ENCODE measurements at regions not wholly inside any gene's neighbourhood (a gene's known extent, or its start where the extent isn't known, plus 50 kb on each side); places are given as distances from the start of the nearest gene placed in this dataset.

GRCh38 chr4:19406789-19407188, 844.9 kb upstream of the SLIT2 start:
- no peak overlapping the region for H2AK5ac ChIP-seq (ENCODE audit: low read length, severe bottlenecking)
- no peak for DNase-seq

GRCh38 chr4:19403786-19404370, 847.8 kb upstream of the SLIT2 start:
- no peak overlapping the region for H4K8ac ChIP-seq (ENCODE audit: low read length)
- no peak overlapping the region for H2AK5ac ChIP-seq (ENCODE audit: low read length, severe bottlenecking)
- no peaks in the 10 kb centered on the region for H3K9me3 ChIP-seq (ENCODE audit: control insufficient read depth, low read length)
- no peak overlapping the region for H3K27ac ChIP-seq (ENCODE audit: low read length, poor library complexity, severe bottlenecking)
- no peak overlapping the region for H3K18ac ChIP-seq (ENCODE audit: low read depth in 1 of 2, low read length in 2 of 2)
- H3K4me2 ChIP-seq (ENCODE audit: low read length, poor library complexity, severe bottlenecking) = no peak overlapping the region
- H3K4me3 ChIP-seq (ENCODE audit: insufficient read depth in 1 of 2, low read depth in 1 of 2, low read length in 2 of 2) = no peak overlapping the region
- H3K36me3 ChIP-seq (ENCODE audit: control insufficient read depth in 1 of 2, insufficient read depth in 2 of 2, low read depth in 1 of 2, low read length in 2 of 2) = no peaks in the 10 kb centered on the region
- no peak overlapping the region for H3K14ac ChIP-seq (ENCODE audit: low read length in 2 of 2)
- H3K4ac ChIP-seq (ENCODE audit: low read depth in 1 of 2, low read length in 2 of 2) = no peak overlapping the region
- H3K27me3 ChIP-seq (ENCODE audit: control insufficient read depth in 1 of 2, insufficient read depth in 1 of 2, low read length in 2 of 2) = no peaks in the 10 kb centered on the region
- no peak overlapping the region for H2BK120ac ChIP-seq (ENCODE audit: low read depth, low read length)
- DNase-seq = no peak
- H3K23ac ChIP-seq (ENCODE audit: low read length in 2 of 2) = no peak overlapping the region
- no peaks in the 10 kb centered on the region for H3K4me1 ChIP-seq (ENCODE audit: control insufficient read depth, insufficient read depth, low read depth, low read length)
- no peak overlapping the region for H2BK5ac ChIP-seq (ENCODE audit: low read depth, low read length, poor library complexity, severe bottlenecking)
- H2BK15ac ChIP-seq (ENCODE audit: low read depth, poor library complexity, severe bottlenecking) = no peak overlapping the region
- H2BK12ac ChIP-seq (ENCODE audit: low read length in 2 of 2) = no peak overlapping the region
- no peak overlapping the region for H2AFZ ChIP-seq (ENCODE audit: low read depth, low read length)
- no peak overlapping the region for H4K91ac ChIP-seq (ENCODE audit: low read length)
- 71% methylated on average over 4 of the region's 5 CpGs for WGBS
- H3K9ac ChIP-seq (ENCODE audit: low read length) = no peak overlapping the region
- no peaks in the 10 kb centered on the region for H3K79me1 ChIP-seq (replicated peaks; ENCODE audit: low read length, poor library complexity, severe bottlenecking)

More at GRCh38 chr4:19406789-19407188, 844.9 kb upstream of the SLIT2 start:
- no peak overlapping the region for H3K9ac ChIP-seq (ENCODE audit: low read length)
- no peak overlapping the region for H2BK15ac ChIP-seq (ENCODE audit: low read depth, poor library complexity, severe bottlenecking)
- no peak overlapping the region for H3K4me3 ChIP-seq (ENCODE audit: insufficient read depth in 1 of 2, low read depth in 1 of 2, low read length in 2 of 2)
- H4K91ac ChIP-seq (ENCODE audit: low read length) = no peak overlapping the region
- H2BK120ac ChIP-seq (ENCODE audit: low read depth, low read length) = no peak overlapping the region
- H3K36me3 ChIP-seq (ENCODE audit: control insufficient read depth in 1 of 2, insufficient read depth in 2 of 2, low read depth in 1 of 2, low read length in 2 of 2) = no peaks in the 10 kb centered on the region
- H3K18ac ChIP-seq (ENCODE audit: low read depth in 1 of 2, low read length in 2 of 2) = no peak overlapping the region
- H3K27me3 ChIP-seq (ENCODE audit: control insufficient read depth in 1 of 2, insufficient read depth in 1 of 2, low read length in 2 of 2) = no peaks in the 10 kb centered on the region
- no peak overlapping the region for H3K27ac ChIP-seq (ENCODE audit: low read length, poor library complexity, severe bottlenecking)
- H3K14ac ChIP-seq (ENCODE audit: low read length in 2 of 2) = no peak overlapping the region
- no peak overlapping the region for H2AFZ ChIP-seq (ENCODE audit: low read depth, low read length)
- no peak overlapping the region for H3K4ac ChIP-seq (ENCODE audit: low read depth in 1 of 2, low read length in 2 of 2)
- no peaks in the 10 kb centered on the region for H3K79me1 ChIP-seq (replicated peaks; ENCODE audit: low read length, poor library complexity, severe bottlenecking)
- H3K9me3 ChIP-seq (ENCODE audit: control insufficient read depth, low read length) = no peaks in the 10 kb centered on the region
- no peak overlapping the region for H4K8ac ChIP-seq (ENCODE audit: low read length)
- H3K23ac ChIP-seq (ENCODE audit: low read length in 2 of 2) = no peak overlapping the region
- no peak overlapping the region for H2BK12ac ChIP-seq (ENCODE audit: low read length in 2 of 2)
- no peak overlapping the region for H2BK5ac ChIP-seq (ENCODE audit: low read depth, low read length, poor library complexity, severe bottlenecking)
- no peak overlapping the region for H3K4me2 ChIP-seq (ENCODE audit: low read length, poor library complexity, severe bottlenecking)
- H3K4me1 ChIP-seq (ENCODE audit: control insufficient read depth, insufficient read depth, low read depth, low read length) = no peaks in the 10 kb centered on the region

GRCh38 chr4:19402581-19403065, 849.1 kb upstream of the SLIT2 start:
- Histone ChIP-seq H3K36me3 (ENCODE audit: control insufficient read depth in 1 of 2, insufficient read depth in 2 of 2, low read depth in 1 of 2, low read length in 2 of 2) (no peaks in the 10 kb centered on the region), H2BK15ac (ENCODE audit: low read depth, poor library complexity, severe bottlenecking) (no peak overlapping the region)
- WGBS = 97% methylated on average over 1 of the region's 2 CpGs

GRCh38 chr4:19401301-19402080, 850.2 kb upstream of the SLIT2 start:
- 60% methylated on average over 1 of the region's 1 CpG for WGBS

More at GRCh38 chr4:19402581-19403065, 849.1 kb upstream of the SLIT2 start:
- H3K9ac ChIP-seq (ENCODE audit: low read length) = no peak overlapping the region
- no peak overlapping the region for H2BK120ac ChIP-seq (ENCODE audit: low read depth, low read length)
- H4K8ac ChIP-seq (ENCODE audit: low read length) = no peak overlapping the region
- no peaks in the 10 kb centered on the region for H3K27me3 ChIP-seq (ENCODE audit: control insufficient read depth in 1 of 2, insufficient read depth in 1 of 2, low read length in 2 of 2)
- H3K4me2 ChIP-seq (ENCODE audit: low read length, poor library complexity, severe bottlenecking) = no peak overlapping the region
- no peaks in the 10 kb centered on the region for H3K79me1 ChIP-seq (replicated peaks; ENCODE audit: low read length, poor library complexity, severe bottlenecking)
- peak overlapping the region in 1 of 2 experiments; percentile 24 for H3K4me3 ChIP-seq (ENCODE audit: insufficient read depth in 1 of 2, low read depth in 1 of 2, low read length in 2 of 2)
- no peak overlapping the region for H2AFZ ChIP-seq (ENCODE audit: low read depth, low read length)
- no peak for DNase-seq
- H2AK5ac ChIP-seq (ENCODE audit: low read length, severe bottlenecking) = no peak overlapping the region
- H2BK12ac ChIP-seq (ENCODE audit: low read length in 2 of 2) = no peak overlapping the region
- no peaks in the 10 kb centered on the region for H3K4me1 ChIP-seq (ENCODE audit: control insufficient read depth, insufficient read depth, low read depth, low read length)
- H3K9me3 ChIP-seq (ENCODE audit: control insufficient read depth, low read length) = no peaks in the 10 kb centered on the region
- H3K23ac ChIP-seq (ENCODE audit: low read length in 2 of 2) = no peak overlapping the region
- H2BK5ac ChIP-seq (ENCODE audit: low read depth, low read length, poor library complexity, severe bottlenecking) = peak overlapping the region; percentile 31
- H3K27ac ChIP-seq (ENCODE audit: low read length, poor library complexity, severe bottlenecking) = no peak overlapping the region
- no peak overlapping the region for H4K91ac ChIP-seq (ENCODE audit: low read length)
- no peak overlapping the region for H3K18ac ChIP-seq (ENCODE audit: low read depth in 1 of 2, low read length in 2 of 2)
- no peak overlapping the region for H3K4ac ChIP-seq (ENCODE audit: low read depth in 1 of 2, low read length in 2 of 2)
- H3K14ac ChIP-seq (ENCODE audit: low read length in 2 of 2) = no peak overlapping the region

More at GRCh38 chr4:19401301-19402080, 850.2 kb upstream of the SLIT2 start:
- Histone ChIP-seq H3K4me2 (ENCODE audit: low read length, poor library complexity, severe bottlenecking) (no peak overlapping the region), H2AK5ac (ENCODE audit: low read length, severe bottlenecking) (no peak overlapping the region), H3K4ac (ENCODE audit: low read depth in 1 of 2, low read length in 2 of 2) (no peak overlapping the region), H2AFZ (ENCODE audit: low read depth, low read length) (no peak overlapping the region), H3K23ac (ENCODE audit: low read length in 2 of 2) (no peak overlapping the region), H3K9me3 (ENCODE audit: control insufficient read depth, low read length) (no peaks in the 10 kb centered on the region), H2BK12ac (ENCODE audit: low read length in 2 of 2) (no peak overlapping the region), H3K27me3 (ENCODE audit: control insufficient read depth in 1 of 2, insufficient read depth in 1 of 2, low read length in 2 of 2) (no peaks in the 10 kb centered on the region), H3K36me3 (ENCODE audit: control insufficient read depth in 1 of 2, insufficient read depth in 2 of 2, low read depth in 1 of 2, low read length in 2 of 2) (no peaks in the 10 kb centered on the region), H3K4me1 (ENCODE audit: control insufficient read depth, insufficient read depth, low read depth, low read length) (no peaks in the 10 kb centered on the region), H3K14ac (ENCODE audit: low read length in 2 of 2) (no peak overlapping the region), H3K79me1 (replicated peaks; ENCODE audit: low read length, poor library complexity, severe bottlenecking) (no peaks in the 10 kb centered on the region), H3K9ac (ENCODE audit: low read length) (no peak overlapping the region), H2BK5ac (ENCODE audit: low read depth, low read length, poor library complexity, severe bottlenecking) (no peak overlapping the region), H4K91ac (ENCODE audit: low read length) (no peak overlapping the region), H2BK15ac (ENCODE audit: low read depth, poor library complexity, severe bottlenecking) (no peak overlapping the region), H2BK120ac (ENCODE audit: low read depth, low read length) (no peak overlapping the region), H4K8ac (ENCODE audit: low read length) (no peak overlapping the region), H3K4me3 (ENCODE audit: insufficient read depth in 1 of 2, low read depth in 1 of 2, low read length in 2 of 2) (no peak overlapping the region), H3K27ac (ENCODE audit: low read length, poor library complexity, severe bottlenecking) (no peak overlapping the region), H3K18ac (ENCODE audit: low read depth in 1 of 2, low read length in 2 of 2) (no peak overlapping the region)
- DNase-seq = no peak

Measured in mesenchymal stem cell (in vitro differentiated cells and primary cell).